ENCODE measurements at regions not wholly inside any gene's neighbourhood (a gene's known extent, or its start where the extent isn't known, plus 50 kb on each side); places are given as distances from the start of the nearest gene placed in this dataset.

GRCh38 chr12:43079476-43079875, 472.5 kb downstream of the ADAMTS20 start:
- no peak for DNase-seq (ENCODE audit: low read depth)
- TF ChIP-seq CTCF (IDR thresholded peaks at IDR 0.05; ENCODE audit: low read depth, low read length, missing control alignments): no peak

GRCh38 chr12:43078976-43079375, 473.0 kb downstream of the ADAMTS20 start:
- TF ChIP-seq CTCF (IDR thresholded peaks at IDR 0.05; ENCODE audit: low read depth, low read length, missing control alignments): no peak
- no peak overlapping the region for H3K4me3 ChIP-seq (ENCODE audit: low read depth, low read length)
- DNase-seq (ENCODE audit: low read depth): no peak

More at GRCh38 chr12:43079476-43079875, 472.5 kb downstream of the ADAMTS20 start:
- no peak overlapping the region for H3K4me3 ChIP-seq (ENCODE audit: low read depth, low read length)

GRCh38 chr12:43072431-43072830, 479.6 kb downstream of the ADAMTS20 start:
- DNase-seq (ENCODE audit: low read depth): no peak
- H3K4me3 ChIP-seq (ENCODE audit: low read depth, low read length): no peak overlapping the region
- no peak for TF ChIP-seq CTCF (IDR thresholded peaks at IDR 0.05; ENCODE audit: low read depth, low read length, missing control alignments)

- no peak for DNase-seq (ENCODE audit: low read depth)
- TF ChIP-seq CTCF (IDR thresholded peaks at IDR 0.05; ENCODE audit: low read depth, low read length, missing control alignments): no peak
- no peak overlapping the region for H3K4me3 ChIP-seq (ENCODE audit: low read depth, low read length)
These were observed 480.2 kb upstream of the PRICKLE1 start for GRCh38 chr12:43069768-43070221.

- no peak for TF ChIP-seq CTCF (IDR thresholded peaks at IDR 0.05; ENCODE audit: low read depth, low read length, missing control alignments)
- DNase-seq (ENCODE audit: low read depth): no peak
- no peak overlapping the region for H3K4me3 ChIP-seq (ENCODE audit: low read depth, low read length)
These were observed 476.9 kb upstream of the PRICKLE1 start for GRCh38 chr12:43066471-43066870.

GRCh38 chr12:43063650-43064049, 474.1 kb upstream of the PRICKLE1 start:
- no peak for DNase-seq (ENCODE audit: low read depth)
- no peak for TF ChIP-seq CTCF (IDR thresholded peaks at IDR 0.05; ENCODE audit: low read depth, low read length, missing control alignments)
- no peak overlapping the region for H3K4me3 ChIP-seq (ENCODE audit: low read depth, low read length)

- DNase-seq (ENCODE audit: low read depth): no peak
- TF ChIP-seq CTCF (IDR thresholded peaks at IDR 0.05; ENCODE audit: low read depth, low read length, missing control alignments): no peak
- H3K4me3 ChIP-seq (ENCODE audit: low read depth, low read length): no peak overlapping the region
These were observed 472.8 kb upstream of the PRICKLE1 start for GRCh38 chr12:43062201-43062895.
